ENCODE measurements at regions not wholly inside any gene's neighbourhood (a gene's known extent, or its start where the extent isn't known, plus 50 kb on each side); places are given as distances from the start of the nearest gene placed in this dataset.

GRCh38 chr4:13196721-13197120 lies 287.4 kb downstream of the RAB28 start:
- TF ChIP-seq CTCF (IDR thresholded peaks at IDR 0.05) = no peak
- Mint-ChIP-seq H3K4me1 (ENCODE audit: low read depth) (no peaks in the 10 kb centered on the region), H3K27ac (no peak overlapping the region), H3K4me3 (no peak overlapping the region), H3K27me3 (ENCODE audit: insufficient read depth) (peaks cover 3% of the 10 kb centered on the region; the same call in 1 of the 2 replicates), H3K36me3 (ENCODE audit: low read depth) (0 out of 2 replicates have a peak, but pooled peaks cover 4% of the 10 kb centered on the region), H3K9me3 (peaks cover 19% of the 10 kb centered on the region)
- DNase-seq = no peak

GRCh38 chr4:13193662-13194061 lies 290.5 kb downstream of the RAB28 start:
- no peaks in the 10 kb centered on the region for H3K4me1 Mint-ChIP-seq (ENCODE audit: low read depth)
- no peak overlapping the region for H3K4me3 Mint-ChIP-seq
- H3K27me3 Mint-ChIP-seq (ENCODE audit: insufficient read depth) = peaks cover 3% of the 10 kb centered on the region; the same call in 1 of the 2 replicates
- H3K36me3 Mint-ChIP-seq (ENCODE audit: low read depth) = 0 out of 2 replicates have a peak, but pooled peaks cover 4% of the 10 kb centered on the region
- no peak for TF ChIP-seq CTCF (IDR thresholded peaks at IDR 0.05)
- H3K9me3 Mint-ChIP-seq = peaks cover 18% of the 10 kb centered on the region
- no peak overlapping the region for H3K27ac Mint-ChIP-seq
- no peak for DNase-seq

- Mint-ChIP-seq H3K27me3 (ENCODE audit: insufficient read depth) (peaks cover 3% of the 10 kb centered on the region; the same call in 1 of the 2 replicates), H3K4me1 (ENCODE audit: low read depth) (no peaks in the 10 kb centered on the region), H3K36me3 (ENCODE audit: low read depth) (0 out of 2 replicates have a peak, but pooled peaks cover 4% of the 10 kb centered on the region), H3K9me3 (peaks cover 23% of the 10 kb centered on the region), H3K27ac (no peak overlapping the region), H3K4me3 (no peak overlapping the region)
- no peak for DNase-seq
- TF ChIP-seq CTCF (IDR thresholded peaks at IDR 0.05) = no peak
Measured at GRCh38 chr4:13190093-13190721, 293.9 kb downstream of the RAB28 start.

GRCh38 chr4:13184199-13184598 lies 299.9 kb downstream of the RAB28 start:
- no peak for DNase-seq
- TF ChIP-seq CTCF (IDR thresholded peaks at IDR 0.05) = no peak
- Mint-ChIP-seq H3K4me3 (no peak overlapping the region), H3K9me3 (peaks cover 23% of the 10 kb centered on the region), H3K36me3 (ENCODE audit: low read depth) (no peaks in the 10 kb centered on the region), H3K27me3 (ENCODE audit: insufficient read depth) (no peaks in the 10 kb centered on the region), H3K27ac (no peak overlapping the region), H3K4me1 (ENCODE audit: low read depth) (no peaks in the 10 kb centered on the region)

- no peak for DNase-seq
- Mint-ChIP-seq H3K9me3 (peaks cover 23% of the 10 kb centered on the region), H3K36me3 (ENCODE audit: low read depth) (no peaks in the 10 kb centered on the region), H3K4me3 (no peak overlapping the region), H3K27me3 (ENCODE audit: insufficient read depth) (no peaks in the 10 kb centered on the region), H3K4me1 (ENCODE audit: low read depth) (no peaks in the 10 kb centered on the region), H3K27ac (no peak overlapping the region)
- no peak for TF ChIP-seq CTCF (IDR thresholded peaks at IDR 0.05)
Measured at GRCh38 chr4:13182133-13182532, 302.0 kb downstream of the RAB28 start.
